Fibroblast of villous mesenchyme (primary cell): ENCODE measurements at regions not wholly inside any gene's neighbourhood (a gene's known extent, or its start where the extent isn't known, plus 50 kb on each side); places are given as distances from the start of the nearest gene placed in this dataset.

Experiments
- DNase-seq: peaks from one replicate; pipeline ENCODE4 v3.0.0-alpha.2; 2010; ENCODE audit warnings: low read depth
- H3K4me3 ChIP-seq: 2 replicates; pipeline ENCODE4 v1.5.1; 2011; ENCODE audit warnings: low read depth, mild to moderate bottlenecking, low read length
- TF ChIP-seq, protein P1 (sequence below): IDR thresholded peaks from 2 replicates; pipeline ENCODE4 v1.5.1; 2012; ENCODE audit warnings: low read depth, mild to moderate bottlenecking, low read length; ENCODE audit not compliant: insufficient read depth

DNA sequence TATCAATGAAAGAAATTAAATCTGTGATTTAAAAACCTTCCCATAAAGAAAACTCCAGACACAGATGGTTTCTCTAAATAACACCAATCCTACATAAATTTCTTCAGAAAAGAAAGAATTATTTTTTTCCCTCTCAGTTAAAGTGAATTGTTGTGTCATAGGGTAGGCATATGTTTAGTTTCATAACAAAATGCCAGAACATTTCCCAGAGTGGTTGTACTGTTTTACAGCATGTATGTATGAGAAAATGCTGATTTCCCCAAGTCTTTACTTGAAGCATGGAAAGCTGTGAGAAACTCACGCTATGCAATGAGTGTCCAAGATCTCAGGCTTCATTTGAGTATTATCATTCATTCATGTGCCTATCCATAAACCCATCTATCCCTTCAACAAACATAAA is 582.5 kb downstream of the ELAVL2 start:
- TF ChIP-seq, protein P1, sequence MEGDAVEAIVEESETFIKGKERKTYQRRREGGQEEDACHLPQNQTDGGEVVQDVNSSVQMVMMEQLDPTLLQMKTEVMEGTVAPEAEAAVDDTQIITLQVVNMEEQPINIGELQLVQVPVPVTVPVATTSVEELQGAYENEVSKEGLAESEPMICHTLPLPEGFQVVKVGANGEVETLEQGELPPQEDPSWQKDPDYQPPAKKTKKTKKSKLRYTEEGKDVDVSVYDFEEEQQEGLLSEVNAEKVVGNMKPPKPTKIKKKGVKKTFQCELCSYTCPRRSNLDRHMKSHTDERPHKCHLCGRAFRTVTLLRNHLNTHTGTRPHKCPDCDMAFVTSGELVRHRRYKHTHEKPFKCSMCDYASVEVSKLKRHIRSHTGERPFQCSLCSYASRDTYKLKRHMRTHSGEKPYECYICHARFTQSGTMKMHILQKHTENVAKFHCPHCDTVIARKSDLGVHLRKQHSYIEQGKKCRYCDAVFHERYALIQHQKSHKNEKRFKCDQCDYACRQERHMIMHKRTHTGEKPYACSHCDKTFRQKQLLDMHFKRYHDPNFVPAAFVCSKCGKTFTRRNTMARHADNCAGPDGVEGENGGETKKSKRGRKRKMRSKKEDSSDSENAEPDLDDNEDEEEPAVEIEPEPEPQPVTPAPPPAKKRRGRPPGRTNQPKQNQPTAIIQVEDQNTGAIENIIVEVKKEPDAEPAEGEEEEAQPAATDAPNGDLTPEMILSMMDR, result no peak

DNA sequence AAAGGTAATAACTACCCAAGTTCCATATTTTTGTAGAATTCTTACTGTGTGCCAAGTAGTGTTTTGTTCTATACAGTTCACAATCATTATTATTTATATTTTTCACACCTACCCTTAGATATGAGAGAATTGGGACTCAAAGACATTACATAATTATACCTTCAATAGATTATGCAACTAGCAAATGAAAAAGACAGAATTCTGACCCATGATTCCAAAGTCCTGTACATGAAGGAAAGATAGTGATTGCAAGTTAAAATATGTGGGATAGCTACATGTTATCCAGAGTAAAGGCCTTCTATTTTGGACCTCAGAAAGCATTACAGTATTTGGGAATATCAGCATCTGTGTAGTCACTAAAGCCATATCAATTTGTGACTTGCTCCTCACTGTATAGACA is 581.0 kb downstream of the ELAVL2 start:
- no peak for DNase-seq
- no peak overlapping the region for H3K4me3 ChIP-seq
- TF ChIP-seq, protein P1, result no peak

More for the DNA sequence above, 582.5 kb downstream of the ELAVL2 start:
- no peak for DNase-seq
- no peak overlapping the region for H3K4me3 ChIP-seq

DNA sequence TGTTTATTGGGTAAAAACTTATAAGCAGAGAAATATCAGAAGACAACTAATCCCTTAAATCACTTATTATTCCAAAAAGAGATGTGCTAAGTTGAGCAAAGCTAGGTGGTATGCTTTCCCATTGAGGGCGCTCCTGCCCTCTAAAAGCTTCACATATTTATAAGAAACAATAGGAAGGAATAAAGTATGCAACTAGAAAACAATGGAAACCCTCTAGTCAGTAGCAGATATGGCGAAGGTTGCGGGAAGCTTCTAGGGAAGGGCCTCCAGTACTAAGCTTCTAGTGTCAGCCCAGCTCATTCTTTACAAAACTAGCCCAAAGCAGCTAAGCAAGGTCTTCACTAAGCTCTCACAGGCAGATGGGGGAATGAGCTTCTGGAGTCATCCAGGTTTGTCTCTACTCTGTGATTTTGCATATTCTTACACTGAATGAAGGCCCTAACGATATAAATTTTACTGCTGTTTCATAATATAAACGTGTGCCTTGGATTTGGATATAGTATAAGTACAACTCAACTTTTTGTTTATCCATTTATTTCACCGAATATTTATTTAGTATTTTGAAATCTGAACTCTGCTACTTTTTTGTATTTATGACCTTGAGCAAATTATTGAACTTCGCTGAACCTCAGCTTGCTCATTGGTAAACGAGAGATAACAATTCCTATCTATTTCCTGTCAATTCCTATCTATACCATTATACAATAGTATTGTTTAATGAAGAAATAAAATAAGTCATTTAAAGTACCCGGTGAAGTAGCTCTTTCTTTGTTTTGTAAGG is 571.4 kb downstream of the ELAVL2 start:
- DNase-seq, result no peak
- TF ChIP-seq, protein P1, result no peak
- no peak overlapping the region for H3K4me3 ChIP-seq

DNA sequence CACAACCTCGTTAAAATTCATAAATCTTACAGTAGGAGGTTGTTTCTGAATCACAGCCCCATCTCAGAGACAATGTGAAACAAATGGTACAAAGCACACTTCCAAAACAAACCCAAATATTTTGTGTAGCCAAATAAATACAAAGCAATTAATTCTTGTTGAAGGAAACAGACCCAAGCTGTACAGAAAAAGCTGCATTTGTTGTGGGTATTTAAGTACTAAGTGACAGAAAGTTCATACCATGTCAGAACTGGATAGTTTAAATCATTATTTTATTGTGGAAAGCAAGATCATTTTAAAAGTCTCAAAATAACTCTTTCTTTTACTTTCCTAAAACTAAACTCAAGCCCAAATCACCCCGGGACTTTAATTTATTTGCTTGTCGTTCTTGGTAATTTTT is 570.7 kb downstream of the ELAVL2 start:
- DNase-seq, result no peak
- TF ChIP-seq, protein P1, result no peak
- no peak overlapping the region for H3K4me3 ChIP-seq

DNA sequence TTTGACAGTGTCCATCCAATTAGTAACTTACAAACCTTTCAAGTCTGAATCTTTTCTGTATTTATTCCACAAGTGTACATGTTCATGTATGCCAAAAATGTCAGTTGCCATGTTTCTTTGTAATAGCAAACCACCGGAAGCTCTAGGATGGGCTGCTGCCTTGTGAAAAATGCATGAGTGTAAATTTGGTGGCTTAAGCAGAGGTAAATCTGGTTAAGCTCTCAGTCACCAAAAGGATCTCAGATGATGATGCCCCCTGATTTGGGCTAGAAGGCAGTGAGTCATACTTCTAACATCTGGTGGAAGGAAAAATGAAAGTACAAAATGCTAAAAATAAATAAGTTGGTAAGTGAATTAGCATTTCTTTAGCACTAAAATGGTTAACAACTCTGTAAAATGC is 567.5 kb downstream of the ELAVL2 start:
- DNase-seq, result no peak
- H3K4me3 ChIP-seq, result no peak overlapping the region
- TF ChIP-seq, protein P1, result no peak

DNA sequence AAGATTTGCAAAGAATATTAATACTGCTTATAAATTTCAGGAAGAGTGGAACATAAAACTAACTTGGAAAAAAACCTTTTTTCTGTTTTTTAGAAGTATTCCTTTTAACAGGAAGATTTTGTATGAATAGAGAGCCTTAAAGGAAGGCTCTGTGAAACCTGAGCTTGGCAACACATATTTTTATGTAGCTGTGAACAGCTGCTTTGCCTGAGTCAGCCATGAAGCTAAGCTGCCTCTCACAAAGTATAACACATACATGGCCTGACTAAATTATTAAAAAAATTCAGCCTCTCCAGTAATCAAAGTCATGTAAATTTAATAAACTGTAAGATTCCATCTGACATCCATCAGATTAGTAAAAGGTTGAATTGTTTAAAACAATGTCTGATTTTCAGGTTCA is 547.5 kb downstream of the ELAVL2 start:
- no peak overlapping the region for H3K4me3 ChIP-seq
- TF ChIP-seq, protein P1, result no peak
- DNase-seq, result no peak

DNA sequence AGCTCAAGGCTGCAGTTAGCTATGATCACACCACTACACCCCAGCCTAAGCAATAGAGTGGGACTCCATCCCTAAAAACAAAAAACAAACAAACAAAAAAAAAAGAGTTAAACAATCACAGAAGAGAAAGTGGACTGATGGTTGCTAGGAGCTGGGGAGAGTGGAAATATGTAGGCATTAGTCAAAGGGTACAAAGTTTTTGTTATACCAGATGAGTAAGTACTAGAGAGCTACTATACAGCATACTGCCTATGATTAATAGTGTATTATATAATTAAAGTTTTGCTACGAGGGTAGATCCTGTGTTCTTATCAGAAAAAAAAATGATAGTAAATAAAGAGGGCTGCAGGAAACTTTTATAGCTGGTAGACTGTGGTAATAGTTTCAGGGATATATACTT is 538.6 kb downstream of the ELAVL2 start:
- no peak overlapping the region for H3K4me3 ChIP-seq
- TF ChIP-seq, protein P1, result no peak
- no peak for DNase-seq
